ENCODE measurements at regions not wholly inside any gene's neighbourhood (a gene's known extent, or its start where the extent isn't known, plus 50 kb on each side); places are given as distances from the start of the nearest gene placed in this dataset.

DNA sequence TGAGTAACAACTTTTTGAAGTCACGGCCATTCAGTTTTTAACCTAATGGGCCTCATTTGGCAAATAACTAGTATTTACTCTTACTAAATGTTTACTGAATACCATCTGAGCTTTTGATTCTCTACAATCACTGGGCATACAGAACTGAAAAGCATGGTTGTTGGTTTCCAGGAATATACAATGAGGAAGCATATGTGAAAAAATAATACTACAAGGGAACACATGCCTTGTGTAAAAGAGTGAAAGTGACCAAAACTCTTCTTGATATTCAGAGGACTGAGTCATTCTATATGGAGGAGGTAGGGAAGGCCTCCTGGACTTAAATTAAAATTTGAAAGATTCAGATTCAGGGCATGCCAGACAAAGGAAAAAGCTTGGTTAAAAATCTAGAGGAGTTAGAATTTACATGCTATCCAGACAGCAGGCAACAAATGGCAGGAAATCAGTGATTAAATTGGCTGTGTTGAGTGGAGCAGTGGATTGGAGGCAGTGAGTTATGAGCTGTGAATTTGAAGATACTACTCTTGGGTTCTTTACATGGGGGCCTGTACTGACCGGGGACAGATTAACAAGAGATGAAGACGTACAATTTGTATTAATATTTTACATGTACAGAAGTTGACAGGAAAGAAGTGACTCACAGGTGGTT lies 53.6 kb upstream of the NRXN1 start:
- TF ChIP-seq, protein P1, sequence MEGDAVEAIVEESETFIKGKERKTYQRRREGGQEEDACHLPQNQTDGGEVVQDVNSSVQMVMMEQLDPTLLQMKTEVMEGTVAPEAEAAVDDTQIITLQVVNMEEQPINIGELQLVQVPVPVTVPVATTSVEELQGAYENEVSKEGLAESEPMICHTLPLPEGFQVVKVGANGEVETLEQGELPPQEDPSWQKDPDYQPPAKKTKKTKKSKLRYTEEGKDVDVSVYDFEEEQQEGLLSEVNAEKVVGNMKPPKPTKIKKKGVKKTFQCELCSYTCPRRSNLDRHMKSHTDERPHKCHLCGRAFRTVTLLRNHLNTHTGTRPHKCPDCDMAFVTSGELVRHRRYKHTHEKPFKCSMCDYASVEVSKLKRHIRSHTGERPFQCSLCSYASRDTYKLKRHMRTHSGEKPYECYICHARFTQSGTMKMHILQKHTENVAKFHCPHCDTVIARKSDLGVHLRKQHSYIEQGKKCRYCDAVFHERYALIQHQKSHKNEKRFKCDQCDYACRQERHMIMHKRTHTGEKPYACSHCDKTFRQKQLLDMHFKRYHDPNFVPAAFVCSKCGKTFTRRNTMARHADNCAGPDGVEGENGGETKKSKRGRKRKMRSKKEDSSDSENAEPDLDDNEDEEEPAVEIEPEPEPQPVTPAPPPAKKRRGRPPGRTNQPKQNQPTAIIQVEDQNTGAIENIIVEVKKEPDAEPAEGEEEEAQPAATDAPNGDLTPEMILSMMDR (IDR thresholded peaks at IDR 0.05; ENCODE audit: poor library complexity): no peak
- no peak for TF ChIP-seq EZH2 (IDR thresholded peaks at IDR 0.05; ENCODE audit: borderline replicate concordance)
